ENCODE measurements at regions not wholly inside any gene's neighbourhood (a gene's known extent, or its start where the extent isn't known, plus 50 kb on each side); places are given as distances from the start of the nearest gene placed in this dataset.

DNA sequence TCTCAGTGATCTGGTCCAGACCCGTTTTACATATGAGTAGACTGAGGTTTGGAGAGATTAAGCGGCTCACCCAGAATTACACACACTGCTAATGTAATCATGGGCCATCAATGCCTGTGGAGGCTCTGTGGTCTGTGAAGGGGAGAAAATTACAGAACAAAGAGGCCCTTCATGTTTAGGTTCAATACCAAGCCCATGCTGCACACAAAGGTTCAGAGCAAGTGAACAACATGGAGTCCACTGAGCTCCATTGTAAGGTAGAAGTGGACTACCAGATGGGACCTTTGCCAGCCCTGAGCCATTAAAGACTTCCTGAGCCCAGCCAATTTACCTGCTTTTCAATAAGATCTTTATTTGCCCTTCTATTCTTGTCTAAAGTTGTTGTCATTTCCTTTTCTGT is 109.8 kb downstream of the LUZP4 start:
- Histone ChIP-seq H3K9me3 (ENCODE audit: control insufficient read depth in 4 of 4, insufficient read depth in 3 of 4, low read length in 3 of 4) (no peaks in the 10 kb centered on the region), H3K27me3 (ENCODE audit: control insufficient read depth in 3 of 3, insufficient read depth in 3 of 3, low read length in 2 of 3) (peaks cover 0 to 18% (median 0%) of the 10 kb centered on the region in 3 donors), H3K27ac (ENCODE audit: low read depth in 1 of 2, low read length in 1 of 2) (no peak overlapping the region), H3K4me3 (no peak overlapping the region), H3K36me3 (ENCODE audit: control insufficient read depth in 4 of 4, insufficient read depth in 4 of 4, low read length in 4 of 4) (no peaks in the 10 kb centered on the region), H3K4me1 (ENCODE audit: control insufficient read depth in 5 of 5, insufficient read depth in 5 of 5, low read length in 5 of 5) (peaks cover 0 to 3% (median 0%) of the 10 kb centered on the region in 5 donors), H3K9ac (ENCODE audit: insufficient read depth in 1 of 2, low read length in 2 of 2) (peak overlapping the region in 1 of 2 donors; percentile 47)
- ATAC-seq (ENCODE audit: insufficient read depth, low FRiP score) (no peak), DNase-seq (no peak)
- WGBS, 2 donors: 83 to 97% methylated on average over 2 of the region's 2 CpGs
- TF ChIP-seq, protein P1, sequence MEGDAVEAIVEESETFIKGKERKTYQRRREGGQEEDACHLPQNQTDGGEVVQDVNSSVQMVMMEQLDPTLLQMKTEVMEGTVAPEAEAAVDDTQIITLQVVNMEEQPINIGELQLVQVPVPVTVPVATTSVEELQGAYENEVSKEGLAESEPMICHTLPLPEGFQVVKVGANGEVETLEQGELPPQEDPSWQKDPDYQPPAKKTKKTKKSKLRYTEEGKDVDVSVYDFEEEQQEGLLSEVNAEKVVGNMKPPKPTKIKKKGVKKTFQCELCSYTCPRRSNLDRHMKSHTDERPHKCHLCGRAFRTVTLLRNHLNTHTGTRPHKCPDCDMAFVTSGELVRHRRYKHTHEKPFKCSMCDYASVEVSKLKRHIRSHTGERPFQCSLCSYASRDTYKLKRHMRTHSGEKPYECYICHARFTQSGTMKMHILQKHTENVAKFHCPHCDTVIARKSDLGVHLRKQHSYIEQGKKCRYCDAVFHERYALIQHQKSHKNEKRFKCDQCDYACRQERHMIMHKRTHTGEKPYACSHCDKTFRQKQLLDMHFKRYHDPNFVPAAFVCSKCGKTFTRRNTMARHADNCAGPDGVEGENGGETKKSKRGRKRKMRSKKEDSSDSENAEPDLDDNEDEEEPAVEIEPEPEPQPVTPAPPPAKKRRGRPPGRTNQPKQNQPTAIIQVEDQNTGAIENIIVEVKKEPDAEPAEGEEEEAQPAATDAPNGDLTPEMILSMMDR (IDR thresholded peaks at IDR 0.05; ENCODE audit: control extremely low read depth, extremely low read depth): no peak

DNA sequence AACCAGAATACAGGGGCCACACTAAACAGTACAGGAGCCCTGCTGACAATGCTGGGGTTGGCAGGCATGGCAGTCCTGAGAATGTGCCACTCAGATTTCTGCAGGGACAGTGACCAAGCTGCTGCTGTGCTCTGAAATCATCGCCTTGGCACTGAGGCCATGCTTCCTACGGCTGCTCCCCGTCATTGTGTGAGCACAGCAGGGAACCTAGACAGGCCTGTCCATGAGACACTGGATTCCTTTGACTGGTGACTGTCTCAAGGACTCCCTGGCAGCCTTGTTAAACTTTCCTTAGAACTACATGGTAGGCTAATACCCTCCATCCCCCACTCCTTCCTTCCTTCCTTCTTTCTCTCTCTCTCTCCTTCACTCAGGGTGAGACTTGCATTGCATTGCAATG is 111.4 kb downstream of the LUZP4 start:
- WGBS, 2 donors: 83 to 100% methylated on average over 2 to 3 of the region's 3 CpGs
- no peak for ATAC-seq (ENCODE audit: insufficient read depth, low FRiP score)
- Histone ChIP-seq H3K27me3 (ENCODE audit: control insufficient read depth in 3 of 3, insufficient read depth in 3 of 3, low read length in 2 of 3) (peaks cover 0 to 20% (median 0%) of the 10 kb centered on the region in 3 donors), H3K9me3 (ENCODE audit: control insufficient read depth in 4 of 4, insufficient read depth in 3 of 4, low read length in 3 of 4) (no peaks in the 10 kb centered on the region), H3K4me1 (ENCODE audit: control insufficient read depth in 5 of 5, insufficient read depth in 5 of 5, low read length in 5 of 5) (peaks cover 0 to 3% (median 0%) of the 10 kb centered on the region in 5 donors), H3K4me3 (no peak overlapping the region), H3K36me3 (ENCODE audit: control insufficient read depth in 4 of 4, insufficient read depth in 4 of 4, low read length in 4 of 4) (no peaks in the 10 kb centered on the region), H3K9ac (ENCODE audit: insufficient read depth in 1 of 2, low read length in 2 of 2) (no peak overlapping the region), H3K27ac (ENCODE audit: low read depth in 1 of 2, low read length in 1 of 2) (no peak overlapping the region)
- TF ChIP-seq, protein P1 (IDR thresholded peaks at IDR 0.05; ENCODE audit: control extremely low read depth, extremely low read depth): no peak
- DNase-seq: no peak

DNA sequence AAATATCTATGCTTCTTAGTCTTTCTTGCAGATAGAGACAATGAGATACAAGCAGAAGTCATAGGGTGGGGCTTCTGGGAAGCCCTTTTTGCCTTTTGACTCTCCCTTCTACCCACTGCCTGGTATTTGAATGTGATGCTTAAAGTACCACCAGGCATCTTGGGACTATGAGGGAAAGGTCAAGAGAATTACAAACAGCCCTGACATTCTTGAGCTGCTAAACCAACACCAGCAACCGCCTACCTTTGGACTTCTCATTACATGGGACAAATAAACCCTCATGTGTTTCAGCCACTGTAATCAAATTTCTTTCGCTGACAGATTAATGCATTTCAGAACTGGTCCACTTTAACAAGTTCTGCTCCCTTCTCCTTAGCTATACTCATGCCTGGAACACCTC is 112.8 kb downstream of the LUZP4 start:
- no peaks in the 10 kb centered on the region for H3K36me3 ChIP-seq (ENCODE audit: control insufficient read depth in 4 of 4, insufficient read depth in 4 of 4, low read length in 4 of 4)
- TF ChIP-seq, protein P1 (IDR thresholded peaks at IDR 0.05; ENCODE audit: control extremely low read depth, extremely low read depth): no peak
- H3K9me3 ChIP-seq (ENCODE audit: control insufficient read depth in 4 of 4, insufficient read depth in 3 of 4, low read length in 3 of 4): no peaks in the 10 kb centered on the region
- DNase-seq: no peak
- H3K4me1 ChIP-seq (ENCODE audit: control insufficient read depth in 5 of 5, insufficient read depth in 5 of 5, low read length in 5 of 5): peaks cover 0 to 3% (median 0%) of the 10 kb centered on the region in 5 donors
- no peak overlapping the region for H3K27ac ChIP-seq (ENCODE audit: low read depth in 1 of 2, low read length in 1 of 2)
- no peak for ATAC-seq (ENCODE audit: insufficient read depth, low FRiP score)
- H3K4me3 ChIP-seq: no peak overlapping the region
- H3K9ac ChIP-seq (ENCODE audit: insufficient read depth in 1 of 2, low read length in 2 of 2): no peak overlapping the region
- 44 to 75% methylated on average over 2 of the region's 2 CpGs for WGBS, 2 donors
- H3K27me3 ChIP-seq (ENCODE audit: control insufficient read depth in 3 of 3, insufficient read depth in 3 of 3, low read length in 2 of 3): peaks cover 0 to 20% (median 0%) of the 10 kb centered on the region in 3 donors

DNA sequence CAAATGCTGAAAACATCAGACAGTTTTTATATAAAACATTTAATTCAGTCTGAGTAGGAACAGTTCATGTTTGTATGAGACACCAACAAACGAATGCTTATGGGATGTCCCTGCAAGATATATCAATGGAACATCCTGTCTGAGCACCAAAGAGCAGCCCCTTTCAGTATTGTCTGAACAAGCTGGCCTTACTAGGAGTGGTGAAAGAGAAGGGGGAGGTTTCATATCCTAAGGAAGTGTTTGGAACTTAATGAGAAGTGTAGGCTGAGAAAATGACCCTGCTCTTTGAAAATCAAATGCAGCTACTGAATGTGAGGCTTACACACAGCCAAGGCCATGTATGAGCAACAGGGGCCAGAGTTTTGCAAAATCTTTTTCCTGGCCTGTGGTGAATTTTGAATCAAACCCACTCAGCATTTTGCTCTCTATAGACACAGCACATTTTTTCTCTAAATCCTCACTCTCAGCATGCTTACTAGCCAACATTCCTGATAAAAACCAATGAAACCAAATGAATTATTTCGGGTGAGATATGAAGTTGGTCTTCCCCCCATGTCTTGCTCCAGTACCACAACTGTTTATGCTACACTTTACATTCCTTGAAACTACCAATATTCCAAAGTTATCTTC is 119.4 kb downstream of the LUZP4 start:
- H3K9me3 ChIP-seq (ENCODE audit: control insufficient read depth in 4 of 4, insufficient read depth in 3 of 4, low read length in 3 of 4): no peaks in the 10 kb centered on the region
- H3K27me3 ChIP-seq (ENCODE audit: control insufficient read depth in 3 of 3, insufficient read depth in 3 of 3, low read length in 2 of 3): peaks cover 0 to 36% (median 4%) of the 10 kb centered on the region in 3 donors
- H3K4me3 ChIP-seq: no peak overlapping the region
- WGBS, 2 donors: 48 to 86% methylated on average over 2 of the region's 2 CpGs
- H3K9ac ChIP-seq (ENCODE audit: insufficient read depth in 1 of 2, low read length in 2 of 2): no peak overlapping the region
- H3K27ac ChIP-seq (ENCODE audit: low read depth in 1 of 2, low read length in 1 of 2): no peak overlapping the region
- peak in 2 of 3 donors; percentile 37 to 74 for DNase-seq
- no peak for ATAC-seq (ENCODE audit: insufficient read depth, low FRiP score)
- no peaks in the 10 kb centered on the region for H3K36me3 ChIP-seq (ENCODE audit: control insufficient read depth in 4 of 4, insufficient read depth in 4 of 4, low read length in 4 of 4)
- TF ChIP-seq, protein P1 (IDR thresholded peaks at IDR 0.05; ENCODE audit: control extremely low read depth, extremely low read depth): no peak
- H3K4me1 ChIP-seq (ENCODE audit: control insufficient read depth in 5 of 5, insufficient read depth in 5 of 5, low read length in 5 of 5): peaks cover 0 to 2% (median 0%) of the 10 kb centered on the region in 5 donors
